Tibial artery (tissue), 4 donors: ENCODE measurements at regions not wholly inside any gene's neighbourhood (a gene's known extent, or its start where the extent isn't known, plus 50 kb on each side); places are given as distances from the start of the nearest gene placed in this dataset.

Source experiments
- DNase-seq, 2 donors: peaks; one replicate each; pipeline ENCODE4 v3.0.0-alpha.2; 2019
- H3K27ac ChIP-seq, 2 donors: fragments of 200-600 bp; sonication (generic) in 1 of 2; 1 replicate in 1 of 2; 2 replicates in 1 of 2; pipeline ENCODE4 v1.5.1; 2018 to 2019; ENCODE audit warnings: mild to moderate bottlenecking in 1 of 2
- H3K27me3 ChIP-seq, 2 donors: fragments of 200-600 bp; sonication (generic) in 1 of 2; one replicate each; pipeline versions ENCODE4 v1.5.1 to v1.6.0; 2016 to 2019
- H3K36me3 ChIP-seq, 3 donors: fragments of 200-600 bp; sonication (generic) in 2 of 3; one replicate each; pipeline ENCODE4 v1.5.1; 2016 to 2019; ENCODE audit warnings: mild to moderate bottlenecking in 2 of 3
- H3K4me1 ChIP-seq, 4 donors: fragments of 200-600 bp; sonication (generic) in 2 of 4; 1 replicate in 3 of 4; 2 replicates in 1 of 4; pipeline ENCODE4 v1.5.1; 2016 to 2019
- H3K4me3 ChIP-seq, 2 donors: fragments of 200-600 bp; sonication (generic) in 1 of 2; 1 replicate in 1 of 2; 2 replicates in 1 of 2; pipeline ENCODE4 v1.5.1; 2018 to 2019; ENCODE audit warnings: mild to moderate bottlenecking in 2 of 2
- H3K9me3 ChIP-seq, 3 donors: fragments of 200-600 bp; sonication (generic) in 1 of 3; one replicate each; pipeline ENCODE4 v1.5.1; 2016 to 2019
- CTCF ChIP-seq, 2 experiments: fragments of 200-600 bp in 1 of 2; fragments of 450-650 bp in 1 of 2; IDR thresholded peaks; one replicate each; pipeline ENCODE4 v1.5.1; 2017 to 2019; ENCODE audit warnings: antibody characterized with exemption in 2 of 2, mild to moderate bottlenecking in 1 of 2, moderate library complexity in 1 of 2
- intact Hi-C: fragments of 100-400 bp; cut with DNase I; formaldehyde crosslinking; loops from one replicate; pipeline ENCODE4 v1.15.0; 2023; ENCODE audit warnings: low total_unique reads

GRCh38 chr1:97976801-97977200, 56.0 kb upstream of the DPYD start:
- no peaks in the 10 kb centered on the region for H3K4me1 ChIP-seq
- intact Hi-C loops = no loop called here
- no peak overlapping the region for H3K27ac ChIP-seq
- no peaks in the 10 kb centered on the region for H3K9me3 ChIP-seq
- H3K27me3 ChIP-seq = no peaks in the 10 kb centered on the region
- no peak for DNase-seq
- no peak overlapping the region for H3K4me3 ChIP-seq
- no peak for TF ChIP-seq CTCF (IDR thresholded peaks at IDR 0.05)
- H3K36me3 ChIP-seq = no peaks in the 10 kb centered on the region
